H1 (cell line): ENCODE measurements at regions not wholly inside any gene's neighbourhood (a gene's known extent, or its start where the extent isn't known, plus 50 kb on each side); places are given as distances from the start of the nearest gene placed in this dataset.

ENCODE experiments used
- ASH2L ChIP-seq: fragments of 200-600, 300-600 bp; sonication (generic); IDR thresholded peaks from one replicate; pipeline ENCODE4 v1.7.1; 2017; ENCODE audit warnings: low read length
- RAD21 ChIP-seq, 2 experiments: IDR thresholded peaks in 1 of 2; conservative IDR thresholded peaks in 1 of 2; 2 replicates each; pipeline ENCODE4 v1.6.1; 2011; ENCODE audit warnings: low read depth in 2 of 2, low read length in 2 of 2, improper control_type of control experiment in 1 of 2, inconsistent platforms in 1 of 2, mild to moderate bottlenecking in 1 of 2, moderate library complexity in 1 of 2
- USF2 ChIP-seq: IDR thresholded peaks from 2 replicates; pipeline ENCODE4 v1.6.1; 2011; ENCODE audit warnings: low read length, improper control_type of control experiment

DNA sequence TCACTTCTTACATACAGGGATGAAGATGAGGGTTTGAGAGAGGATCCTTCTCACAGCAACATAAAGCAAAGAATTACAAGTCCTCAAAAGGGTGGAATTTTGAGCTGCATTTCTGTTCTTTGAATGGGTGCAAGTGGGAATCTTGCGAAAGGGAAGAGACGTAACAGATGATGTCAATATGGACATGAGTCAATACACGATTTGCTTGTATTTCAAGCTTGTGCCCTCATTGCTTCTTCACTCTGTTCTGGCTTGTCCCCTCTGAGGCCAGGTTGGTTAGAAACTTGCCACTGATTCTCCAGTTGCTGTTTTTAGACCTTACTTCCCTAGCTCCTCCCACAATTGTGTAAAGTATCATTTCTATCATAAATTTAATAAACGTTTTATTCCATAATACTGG is 104.8 kb upstream of the CLINT1 start (continued):
- TF ChIP-seq USF2 = no peak
- no peak for TF ChIP-seq ASH2L
- no peak for TF ChIP-seq RAD21 (IDR thresholded peaks at IDR 0.05 in 1 of 2, conservative IDR thresholded peaks at IDR 0.05 in 1 of 2; ENCODE audit: low read depth in 2 of 2, low read length in 2 of 2)
